Activated CD4-positive, alpha-beta T cell treated with anti-CD3 and anti-CD28 coated beads, Interleukin-2, amount 10 ng/mL, durations not matched to agents 7 days and 5 days (primary cell): ENCODE measurements at regions not wholly inside any gene's neighbourhood (a gene's known extent, or its start where the extent isn't known, plus 50 kb on each side); places are given as distances from the start of the nearest gene placed in this dataset.

ENCODE experiments used
- CTCF ChIA-PET: fragments of 350-600 bp; sonication (Branson Sonifier 250); formaldehyde crosslinking; loops from one replicate; lab custom pipeline; 2021; ENCODE audit warnings: antibody characterized with exemption; lab: Charles Lee
- POLR2A ChIA-PET: fragments of 350-600 bp; sonication (Branson Sonifier 250); formaldehyde crosslinking; loops from one replicate; lab custom pipeline; 2021; ENCODE audit warnings: antibody characterized with exemption; lab: Charles Lee
- DNase-seq: peaks from one replicate; pipeline ENCODE4 v3.0.0-alpha.2; 2020
- H3K27ac Mint-ChIP-seq: one replicate; pipeline ENCODE4 v1.8.0; 2021; ENCODE audit warnings: mild to moderate bottlenecking, moderate library complexity, mixed read lengths
- H3K27me3 Mint-ChIP-seq: one replicate; pipeline ENCODE4 v1.8.0; 2021; ENCODE audit warnings: mixed read lengths
- H3K36me3 Mint-ChIP-seq: one replicate; pipeline ENCODE4 v1.8.0; 2021; ENCODE audit warnings: low read depth, mixed read lengths
- H3K4me1 Mint-ChIP-seq: one replicate; pipeline ENCODE4 v1.8.0; 2021; ENCODE audit warnings: mixed read lengths
- H3K4me3 Mint-ChIP-seq: one replicate; pipeline ENCODE4 v1.8.0; 2021; ENCODE audit warnings: mild to moderate bottlenecking, moderate library complexity, mixed read lengths
- H3K9me3 Mint-ChIP-seq: one replicate; pipeline ENCODE4 v1.8.0; 2021; ENCODE audit warnings: mixed read lengths

GRCh38 chr5:98069876-98070512 lies 703.5 kb upstream of the RGMB start:
- no peak for DNase-seq
- CTCF ChIA-PET = no interaction called here
- no peak overlapping the region for H3K4me3 Mint-ChIP-seq
- no peak overlapping the region for H3K27ac Mint-ChIP-seq
- H3K36me3 Mint-ChIP-seq = no peaks in the 10 kb centered on the region
- peaks cover 3% of the 10 kb centered on the region for H3K4me1 Mint-ChIP-seq
- H3K27me3 Mint-ChIP-seq = peaks cover 7% of the 10 kb centered on the region
- POLR2A ChIA-PET = no interaction called here
- no peaks in the 10 kb centered on the region for H3K9me3 Mint-ChIP-seq

- Mint-ChIP-seq H3K27ac (no peak overlapping the region), H3K9me3 (no peaks in the 10 kb centered on the region), H3K36me3 (no peaks in the 10 kb centered on the region), H3K4me3 (no peak overlapping the region), H3K4me1 (peaks cover 3% of the 10 kb centered on the region), H3K27me3 (peaks cover 6% of the 10 kb centered on the region)
- DNase-seq = no peak
- POLR2A ChIA-PET = no interaction called here
- CTCF ChIA-PET = no interaction called here
These were observed 700.5 kb upstream of the RGMB start for GRCh38 chr5:98072921-98073320.

- Mint-ChIP-seq H3K9me3 (no peaks in the 10 kb centered on the region), H3K4me1 (no peaks in the 10 kb centered on the region), H3K36me3 (no peaks in the 10 kb centered on the region), H3K27me3 (no peaks in the 10 kb centered on the region), H3K4me3 (no peak overlapping the region), H3K27ac (no peak overlapping the region)
- ChIA-PET POLR2A (no interaction called here), CTCF (no interaction called here)
- DNase-seq = no peak
These were observed 697.0 kb upstream of the RGMB start for GRCh38 chr5:98076501-98076900.

- Mint-ChIP-seq H3K27ac (no peak overlapping the region), H3K9me3 (no peaks in the 10 kb centered on the region), H3K36me3 (no peaks in the 10 kb centered on the region), H3K4me3 (no peak overlapping the region), H3K4me1 (no peaks in the 10 kb centered on the region), H3K27me3 (no peaks in the 10 kb centered on the region)
- ChIA-PET POLR2A (no interaction called here), CTCF (no interaction called here)
- DNase-seq = no peak
These were observed 687.9 kb upstream of the RGMB start for GRCh38 chr5:98085593-98085992.

GRCh38 chr5:98095072-98095471 lies 678.4 kb upstream of the RGMB start:
- CTCF ChIA-PET = no interaction called here
- H3K27me3 Mint-ChIP-seq = no peaks in the 10 kb centered on the region
- H3K4me3 Mint-ChIP-seq = no peak overlapping the region
- no peaks in the 10 kb centered on the region for H3K36me3 Mint-ChIP-seq
- DNase-seq = no peak
- no peaks in the 10 kb centered on the region for H3K4me1 Mint-ChIP-seq
- POLR2A ChIA-PET = no interaction called here
- no peak overlapping the region for H3K27ac Mint-ChIP-seq
- H3K9me3 Mint-ChIP-seq = no peaks in the 10 kb centered on the region

GRCh38 chr5:98096155-98096554 lies 677.3 kb upstream of the RGMB start:
- H3K36me3 Mint-ChIP-seq = no peaks in the 10 kb centered on the region

GRCh38 chr5:98099448-98100105 lies 673.9 kb upstream of the RGMB start:
- no peaks in the 10 kb centered on the region for H3K36me3 Mint-ChIP-seq
- H3K27me3 Mint-ChIP-seq = no peaks in the 10 kb centered on the region
- no peaks in the 10 kb centered on the region for H3K9me3 Mint-ChIP-seq
- no peak overlapping the region for H3K27ac Mint-ChIP-seq
- POLR2A ChIA-PET = no interaction called here
- no peaks in the 10 kb centered on the region for H3K4me1 Mint-ChIP-seq
- no peak overlapping the region for H3K4me3 Mint-ChIP-seq
- no peak for DNase-seq
- CTCF ChIA-PET = interaction anchor here (1.5 kb wide), 1 partner anchor 13 kb away, joined by 5 read pairs; no protein-coding TSS in a partner anchor

More at GRCh38 chr5:98096155-98096554, 677.3 kb upstream of the RGMB start:
- Mint-ChIP-seq H3K27me3 (no peaks in the 10 kb centered on the region), H3K4me3 (no peak overlapping the region), H3K4me1 (no peaks in the 10 kb centered on the region), H3K27ac (no peak overlapping the region), H3K9me3 (no peaks in the 10 kb centered on the region)
- no peak for DNase-seq
- CTCF ChIA-PET = no interaction called here
- POLR2A ChIA-PET = no interaction called here

- no peaks in the 10 kb centered on the region for H3K9me3 Mint-ChIP-seq
- H3K27ac Mint-ChIP-seq = no peak overlapping the region
- POLR2A ChIA-PET = no interaction called here
- no peak overlapping the region for H3K4me3 Mint-ChIP-seq
- no peaks in the 10 kb centered on the region for H3K36me3 Mint-ChIP-seq
- CTCF ChIA-PET = no interaction called here
- DNase-seq = no peak
- H3K4me1 Mint-ChIP-seq = no peaks in the 10 kb centered on the region
- no peaks in the 10 kb centered on the region for H3K27me3 Mint-ChIP-seq
These were observed 672.3 kb upstream of the RGMB start for GRCh38 chr5:98101131-98101530.

- H3K4me1 Mint-ChIP-seq = no peaks in the 10 kb centered on the region
- no peaks in the 10 kb centered on the region for H3K36me3 Mint-ChIP-seq
- H3K4me3 Mint-ChIP-seq = no peak overlapping the region
- DNase-seq = no peak
- no peaks in the 10 kb centered on the region for H3K27me3 Mint-ChIP-seq
- H3K9me3 Mint-ChIP-seq = no peaks in the 10 kb centered on the region
- no peak overlapping the region for H3K27ac Mint-ChIP-seq
- POLR2A ChIA-PET = no interaction called here
- CTCF ChIA-PET = no interaction called here
These were observed 670.5 kb upstream of the RGMB start for GRCh38 chr5:98102936-98103335.

GRCh38 chr5:98103807-98104206 lies 669.7 kb upstream of the RGMB start:
- H3K36me3 Mint-ChIP-seq = no peaks in the 10 kb centered on the region
- ChIA-PET POLR2A (no interaction called here), CTCF (no interaction called here)
- no peaks in the 10 kb centered on the region for H3K4me1 Mint-ChIP-seq
- DNase-seq = no peak
- H3K9me3 Mint-ChIP-seq = no peaks in the 10 kb centered on the region
- no peak overlapping the region for H3K27ac Mint-ChIP-seq
- no peak overlapping the region for H3K4me3 Mint-ChIP-seq
- H3K27me3 Mint-ChIP-seq = no peaks in the 10 kb centered on the region

GRCh38 chr5:98104454-98105188 lies 668.8 kb upstream of the RGMB start:
- DNase-seq = no peak
- Mint-ChIP-seq H3K4me3 (no peak overlapping the region), H3K4me1 (no peaks in the 10 kb centered on the region), H3K27me3 (no peaks in the 10 kb centered on the region), H3K36me3 (no peaks in the 10 kb centered on the region), H3K27ac (no peak overlapping the region), H3K9me3 (no peaks in the 10 kb centered on the region)
- ChIA-PET POLR2A (no interaction called here), CTCF (no interaction called here)

GRCh38 chr5:98105681-98106080 lies 667.8 kb upstream of the RGMB start:
- Mint-ChIP-seq H3K4me1 (no peaks in the 10 kb centered on the region), H3K27ac (no peak overlapping the region), H3K9me3 (no peaks in the 10 kb centered on the region), H3K27me3 (no peaks in the 10 kb centered on the region), H3K36me3 (no peaks in the 10 kb centered on the region), H3K4me3 (no peak overlapping the region)
- no peak for DNase-seq
- CTCF ChIA-PET = no interaction called here
- POLR2A ChIA-PET = no interaction called here

GRCh38 chr5:98106116-98107031 lies 667.1 kb upstream of the RGMB start:
- Mint-ChIP-seq H3K4me1 (no peaks in the 10 kb centered on the region), H3K36me3 (no peaks in the 10 kb centered on the region), H3K27me3 (no peaks in the 10 kb centered on the region), H3K9me3 (no peaks in the 10 kb centered on the region), H3K4me3 (no peak overlapping the region), H3K27ac (no peak overlapping the region)
- CTCF ChIA-PET = no interaction called here
- POLR2A ChIA-PET = no interaction called here
- no peak for DNase-seq
